Prostate gland (tissue), 2 donors: ENCODE measurements at regions not wholly inside any gene's neighbourhood (a gene's known extent, or its start where the extent isn't known, plus 50 kb on each side); places are given as distances from the start of the nearest gene placed in this dataset.

Experiments
- DNase-seq: peaks from one replicate; pipeline ENCODE4 v3.0.0-alpha.2; 2019; ENCODE audit warnings: low spot score
- H3K27ac ChIP-seq, 2 donors: fragments of 200-600 bp; sonication (generic); 2 replicates each; pipeline ENCODE4 v1.5.1; 2017 to 2019
- H3K27me3 ChIP-seq: fragments of 200-600 bp; sonication (generic); replicated peaks from 2 replicates; pipeline ENCODE4 v1.5.1; 2019; ENCODE audit not compliant: insufficient read depth
- H3K36me3 ChIP-seq, 2 donors: fragments of 200-600 bp; sonication (generic); 1 replicate in 1 of 2; 2 replicates in 1 of 2; pipeline versions ENCODE4 v1.5.1 to v1.8.1; 2017 to 2019
- H3K4me1 ChIP-seq: fragments of 200-600 bp; sonication (generic); replicated peaks from 2 replicates; pipeline ENCODE4 v1.5.1; 2019
- H3K4me3 ChIP-seq, 2 donors: fragments of 200-600 bp; sonication (generic); 2 replicates each; pipeline ENCODE4 v1.5.1; 2017 to 2019
- H3K9me3 ChIP-seq: fragments of 200-600 bp; sonication (generic); 2 replicates; pipeline ENCODE4 v1.5.1; 2017
- CTCF ChIP-seq, 4 experiments: fragments of 200-600 bp in 2 of 4; fragments of 450-650 bp in 2 of 4; sonication (generic) in 2 of 4; IDR thresholded peaks; 1 replicate in 3 of 4; 2 replicates in 1 of 4; pipeline ENCODE4 v1.5.1; 2016 to 2019; ENCODE audit warnings: antibody characterized with exemption in 4 of 4, mild to moderate bottlenecking in 2 of 4, moderate library complexity in 2 of 4
- POLR2A ChIP-seq: fragments of 450-650 bp; IDR thresholded peaks from one replicate; pipeline ENCODE4 v1.6.1; 2016; ENCODE audit warnings: antibody characterized with exemption, mild to moderate bottlenecking
- POLR2AphosphoS5 ChIP-seq: sonication (generic); formaldehyde crosslinking; IDR thresholded peaks from one replicate; pipeline ENCODE4 v1.6.1; 2017; ENCODE audit warnings: antibody characterized with exemption
- WGBS: methylation state at CpG from one replicate; pipeline ENCODE4 v1.1.5; 2018; 5-methylcytosine and 5-hydroxymethylcytosine counted together
- intact Hi-C: fragments of 100-400 bp; cut with DNase I; formaldehyde crosslinking; loops from one replicate; pipeline ENCODE4 v1.14.2; 2022

DNA sequence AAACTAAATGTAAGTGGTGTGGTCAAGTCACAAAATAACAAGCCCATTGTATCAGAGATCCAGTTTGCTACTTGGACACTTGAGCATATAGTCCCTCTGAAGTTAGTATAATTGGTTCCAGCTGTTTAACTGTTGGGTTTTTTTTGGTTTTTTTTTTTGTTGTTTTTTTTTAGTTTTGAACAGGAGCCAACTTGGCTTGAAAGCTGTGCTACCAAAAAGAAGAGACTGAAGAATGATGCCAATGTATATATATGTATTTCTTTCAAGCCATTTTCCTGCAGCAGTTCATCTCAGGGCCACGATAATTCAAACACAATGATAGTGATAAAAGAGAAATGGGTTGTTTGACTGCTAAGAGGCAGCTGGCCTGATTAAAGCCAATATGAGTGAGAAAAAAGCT lies 138.3 kb downstream of the PCDH18 start:
- Histone ChIP-seq H3K36me3 (no peaks in the 10 kb centered on the region), H3K9me3 (no peaks in the 10 kb centered on the region), H3K4me3 (no peak overlapping the region), H3K27me3 (no peaks in the 10 kb centered on the region), H3K4me1 (no peaks in the 10 kb centered on the region), H3K27ac (no peak overlapping the region)
- intact Hi-C loops, result no loop called here
- DNase-seq, result no peak
- no peak for TF ChIP-seq POLR2A
- no peak for TF ChIP-seq CTCF (IDR thresholded peaks at IDR 0.05)
- TF ChIP-seq POLR2AphosphoS5, result no peak
- 64% methylated on average over 1 of the region's 1 CpG for WGBS

GRCh38 chr4:137393044-137393443 lies 139.2 kb downstream of the PCDH18 start:
- no peaks in the 10 kb centered on the region for H3K27me3 ChIP-seq
- 59% methylated on average over 2 of the region's 2 CpGs for WGBS
- intact Hi-C loops, result no loop called here
- H3K4me3 ChIP-seq, result no peak overlapping the region
- DNase-seq, result no peak
- no peaks in the 10 kb centered on the region for H3K4me1 ChIP-seq
- H3K9me3 ChIP-seq, result no peaks in the 10 kb centered on the region
- H3K36me3 ChIP-seq, result no peaks in the 10 kb centered on the region
- no peak for TF ChIP-seq POLR2AphosphoS5
- TF ChIP-seq CTCF (IDR thresholded peaks at IDR 0.05), result no peak
- no peak for TF ChIP-seq POLR2A
- H3K27ac ChIP-seq, result no peak overlapping the region

GRCh38 chr4:137390707-137391106 lies 141.6 kb downstream of the PCDH18 start:
- no peak overlapping the region for H3K4me3 ChIP-seq
- TF ChIP-seq CTCF (IDR thresholded peaks at IDR 0.05) (no peak), POLR2A (no peak), POLR2AphosphoS5 (no peak)
- DNase-seq, result no peak
- H3K9me3 ChIP-seq, result no peaks in the 10 kb centered on the region
- intact Hi-C loops, result no loop called here
- H3K4me1 ChIP-seq, result no peaks in the 10 kb centered on the region
- no peaks in the 10 kb centered on the region for H3K27me3 ChIP-seq
- H3K36me3 ChIP-seq, result no peaks in the 10 kb centered on the region
- H3K27ac ChIP-seq, result no peak overlapping the region

GRCh38 chr4:137389911-137390520 lies 142.3 kb downstream of the PCDH18 start:
- Histone ChIP-seq H3K4me3 (no peak overlapping the region), H3K4me1 (no peaks in the 10 kb centered on the region), H3K36me3 (no peaks in the 10 kb centered on the region), H3K9me3 (no peaks in the 10 kb centered on the region), H3K27ac (no peak overlapping the region), H3K27me3 (no peaks in the 10 kb centered on the region)
- no peak for TF ChIP-seq POLR2A
- no peak for TF ChIP-seq CTCF (IDR thresholded peaks at IDR 0.05)
- intact Hi-C loops, result no loop called here
- no peak for DNase-seq
- WGBS, result 90% methylated on average over 1 of the region's 1 CpG

GRCh38 chr4:137387924-137388323 lies 144.4 kb downstream of the PCDH18 start:
- DNase-seq, result no peak
- H3K36me3 ChIP-seq, result no peaks in the 10 kb centered on the region
- H3K9me3 ChIP-seq, result no peaks in the 10 kb centered on the region
- no peaks in the 10 kb centered on the region for H3K27me3 ChIP-seq
- H3K27ac ChIP-seq, result no peak overlapping the region
- H3K4me1 ChIP-seq, result no peaks in the 10 kb centered on the region
- WGBS, result 69% methylated on average over 3 of the region's 3 CpGs
- TF ChIP-seq CTCF (IDR thresholded peaks at IDR 0.05) (no peak), POLR2AphosphoS5 (no peak), POLR2A (no peak)
- no peak overlapping the region for H3K4me3 ChIP-seq
- intact Hi-C loops, result no loop called here
